Coronary artery (tissue), 2 donors: ENCODE measurements at regions not wholly inside any gene's neighbourhood (a gene's known extent, or its start where the extent isn't known, plus 50 kb on each side); places are given as distances from the start of the nearest gene placed in this dataset.

Experiments used
- DNase-seq: peaks from one replicate; pipeline ENCODE4 v3.0.0-alpha.2; 2017; ENCODE audit warnings: low spot score
- H3K27ac ChIP-seq, 2 donors: fragments of 200-600 bp; sonication (generic); one replicate each; pipeline ENCODE4 v1.5.1; 2016 to 2019
- H3K4me3 ChIP-seq: fragments of 200-600 bp; sonication (generic); 2 replicates; pipeline ENCODE4 v1.5.1; 2016; ENCODE audit warnings: mild to moderate bottlenecking, moderate library complexity
- CTCF ChIP-seq: fragments of 200-600 bp; sonication (generic); IDR thresholded peaks from one replicate; pipeline ENCODE4 v1.5.1; 2019; ENCODE audit warnings: antibody characterized with exemption

- TF ChIP-seq CTCF = no peak
- Histone ChIP-seq H3K27ac (no peak overlapping the region), H3K4me3 (no peak overlapping the region)
- no peak for DNase-seq
These were observed 49.9 kb upstream of the PLSCR4 start for GRCh38 chr3:146300768-146301167.
